Activated CD4-positive, alpha-beta memory T cell treated with anti-CD3 and anti-CD28 coated beads, Interleukin-2, amount 10 ng/mL, durations not matched to agents 7 days and 5 days (primary cell): ENCODE measurements at regions not wholly inside any gene's neighbourhood (a gene's known extent, or its start where the extent isn't known, plus 50 kb on each side); places are given as distances from the start of the nearest gene placed in this dataset.

Experiments used
- CTCF ChIA-PET: fragments of 350-600 bp; sonication (Branson Sonifier 250); formaldehyde crosslinking; loops from one replicate; lab custom pipeline; 2021; ENCODE audit warnings: antibody characterized with exemption, inconsistent platforms; lab: Charles Lee
- POLR2A ChIA-PET: fragments of 350-600 bp; sonication (Branson Sonifier 250); formaldehyde crosslinking; loops from one replicate; lab custom pipeline; 2021; ENCODE audit warnings: antibody characterized with exemption; lab: Charles Lee
- DNase-seq: peaks from one replicate; pipeline ENCODE4 v3.0.0-alpha.2; 2020
- H3K27ac Mint-ChIP-seq: one replicate; pipeline ENCODE4 v1.8.0; 2021; ENCODE audit warnings: mild to moderate bottlenecking, mixed read lengths
- H3K27me3 Mint-ChIP-seq: one replicate; pipeline ENCODE4 v1.8.0; 2021; ENCODE audit warnings: mixed read lengths
- H3K36me3 Mint-ChIP-seq: one replicate; pipeline ENCODE4 v1.8.0; 2021; ENCODE audit warnings: low read depth, mixed read lengths
- H3K4me1 Mint-ChIP-seq: one replicate; pipeline ENCODE4 v1.8.0; 2021; ENCODE audit warnings: mixed read lengths
- H3K4me3 Mint-ChIP-seq: one replicate; pipeline ENCODE4 v1.8.0; 2021; ENCODE audit warnings: mild to moderate bottlenecking, mixed read lengths
- H3K9me3 Mint-ChIP-seq: one replicate; pipeline ENCODE4 v1.8.0; 2021; ENCODE audit warnings: mixed read lengths

DNA sequence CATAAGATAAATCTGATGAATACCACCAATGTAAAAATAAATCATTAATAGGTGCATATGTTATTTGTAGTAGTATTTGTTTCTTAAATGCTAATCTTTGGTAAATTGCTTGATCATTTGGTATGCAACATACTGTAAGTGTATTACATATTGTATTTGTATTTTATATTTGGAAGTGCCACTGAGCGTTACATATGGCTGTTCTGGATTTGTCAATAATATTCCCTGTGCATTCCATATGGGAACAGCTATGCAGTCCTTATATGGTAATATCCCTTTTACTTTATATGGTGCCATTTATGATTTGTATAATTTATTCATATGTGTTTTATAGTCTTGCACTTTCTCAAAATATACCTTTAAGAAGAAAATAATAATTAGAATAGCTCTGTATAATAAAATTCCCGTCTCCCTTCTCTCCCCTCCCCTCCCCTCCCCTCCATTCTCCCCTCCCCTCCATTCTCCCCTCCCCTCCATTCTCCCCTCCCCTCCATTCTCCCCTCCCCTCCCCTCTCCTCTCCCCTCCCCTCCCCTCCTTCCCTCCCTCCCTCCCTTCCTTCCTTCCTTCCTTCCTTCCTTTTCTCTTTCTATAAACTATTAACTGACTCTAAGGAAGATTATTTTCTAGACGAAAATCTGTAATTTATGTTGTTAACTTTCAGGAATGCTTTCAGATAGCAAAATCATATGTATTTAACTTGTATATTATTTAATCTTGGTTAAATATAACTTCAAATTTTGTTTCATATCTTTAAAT, 241.4 kb downstream of the CSNK1G3 start:
- POLR2A ChIA-PET: no interaction called here
- CTCF ChIA-PET: no interaction called here
- H3K9me3 Mint-ChIP-seq: no peaks in the 10 kb centered on the region
- H3K36me3 Mint-ChIP-seq: no peaks in the 10 kb centered on the region
- no peaks in the 10 kb centered on the region for H3K27me3 Mint-ChIP-seq
- no peak for DNase-seq
- H3K27ac Mint-ChIP-seq: no peak overlapping the region
- H3K4me3 Mint-ChIP-seq: no peak overlapping the region
- H3K4me1 Mint-ChIP-seq: no peaks in the 10 kb centered on the region

DNA sequence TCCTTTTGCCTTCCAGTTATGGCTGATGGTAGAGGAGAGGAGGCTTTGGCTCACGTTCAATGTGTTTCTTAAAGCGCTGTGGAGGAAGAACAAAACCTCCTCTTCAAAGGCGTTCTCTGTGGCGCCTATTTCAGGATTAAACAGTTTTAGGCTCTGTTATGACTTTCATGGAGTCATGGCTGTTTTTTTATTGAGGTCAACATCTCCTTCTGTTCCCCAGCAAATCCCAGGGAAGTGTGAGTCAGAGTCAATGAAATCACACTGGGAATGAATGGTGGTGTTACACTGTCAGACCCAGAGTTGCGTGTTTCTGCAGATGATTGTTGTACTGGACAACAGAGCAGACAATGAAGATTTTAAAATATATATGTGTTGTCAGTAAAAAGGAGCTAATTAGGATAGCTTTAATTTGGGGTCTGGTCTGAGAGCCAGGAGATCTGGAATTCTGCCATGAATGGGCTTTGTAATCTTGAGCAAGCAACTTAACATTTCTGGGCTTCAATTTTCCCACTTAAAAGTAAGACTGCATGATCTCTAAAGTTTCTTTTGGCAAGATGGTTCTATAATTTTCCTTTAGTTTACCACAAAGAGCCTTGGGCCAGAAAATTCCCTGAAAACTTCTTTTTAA, 240.7 kb downstream of the CSNK1G3 start:
- H3K27ac Mint-ChIP-seq: no peak overlapping the region
- H3K36me3 Mint-ChIP-seq: no peaks in the 10 kb centered on the region
- no peaks in the 10 kb centered on the region for H3K9me3 Mint-ChIP-seq
- no peak for DNase-seq
- H3K4me1 Mint-ChIP-seq: no peaks in the 10 kb centered on the region
- H3K27me3 Mint-ChIP-seq: no peaks in the 10 kb centered on the region
- ChIA-PET CTCF (no interaction called here), POLR2A (no interaction called here)
- no peak overlapping the region for H3K4me3 Mint-ChIP-seq

DNA sequence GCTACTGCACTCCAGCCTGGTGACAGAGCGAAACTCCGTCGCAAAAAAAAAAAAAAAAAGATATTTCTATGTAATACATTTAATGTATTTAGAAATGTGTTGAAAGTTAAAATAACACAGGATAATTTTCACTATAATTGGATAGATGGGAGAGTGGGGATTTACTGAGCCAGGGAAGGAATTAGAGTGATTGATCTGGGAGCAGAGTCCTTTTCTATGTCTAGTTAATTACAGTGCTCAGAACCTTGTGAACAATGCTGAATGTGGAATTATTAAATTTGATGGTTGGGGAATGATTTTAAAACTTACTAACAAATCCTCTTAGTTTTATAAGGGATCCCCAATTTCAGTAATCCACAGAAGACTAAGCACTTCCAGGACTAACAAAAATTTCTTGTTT, 239.7 kb downstream of the CSNK1G3 start:
- ChIA-PET POLR2A (no interaction called here), CTCF (no interaction called here)
- no peaks in the 10 kb centered on the region for H3K36me3 Mint-ChIP-seq

DNA sequence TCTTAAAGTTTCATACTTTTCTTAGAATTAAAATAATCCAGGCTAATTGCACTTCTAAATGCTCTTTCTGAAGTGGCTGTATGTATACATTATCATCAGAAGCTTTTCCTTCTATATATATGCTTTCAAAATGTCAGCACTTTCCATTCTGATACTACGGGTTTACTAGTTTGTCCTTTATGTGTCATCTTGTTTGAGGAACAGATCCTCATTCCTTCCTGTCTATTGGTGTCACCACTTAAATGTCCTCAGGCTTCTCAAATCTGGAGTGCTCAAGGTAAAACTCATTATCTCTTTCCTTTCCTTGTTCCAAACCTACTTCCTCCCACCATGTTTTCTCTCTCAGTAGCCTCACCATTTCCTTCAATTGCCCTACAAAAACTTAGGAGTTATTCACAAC, 236.3 kb downstream of the CSNK1G3 start:
- POLR2A ChIA-PET: no interaction called here
- Mint-ChIP-seq H3K4me1 (no peaks in the 10 kb centered on the region), H3K27me3 (no peaks in the 10 kb centered on the region), H3K4me3 (no peak overlapping the region), H3K9me3 (no peaks in the 10 kb centered on the region), H3K27ac (no peak overlapping the region), H3K36me3 (no peaks in the 10 kb centered on the region)
- CTCF ChIA-PET: no interaction called here
- DNase-seq: no peak

More for the DNA sequence above, 239.7 kb downstream of the CSNK1G3 start:
- no peaks in the 10 kb centered on the region for H3K4me1 Mint-ChIP-seq
- H3K27ac Mint-ChIP-seq: no peak overlapping the region
- DNase-seq: no peak
- H3K4me3 Mint-ChIP-seq: no peak overlapping the region
- H3K27me3 Mint-ChIP-seq: no peaks in the 10 kb centered on the region
- H3K9me3 Mint-ChIP-seq: no peaks in the 10 kb centered on the region

GRCh38 chr5:123746683-123747360, 234.8 kb downstream of the CSNK1G3 start:
- Mint-ChIP-seq H3K9me3 (peaks cover 3% of the 10 kb centered on the region), H3K27me3 (no peaks in the 10 kb centered on the region), H3K4me1 (no peaks in the 10 kb centered on the region), H3K4me3 (no peak overlapping the region), H3K36me3 (no peaks in the 10 kb centered on the region), H3K27ac (no peak overlapping the region)
- CTCF ChIA-PET: no interaction called here
- POLR2A ChIA-PET: no interaction called here
- no peak for DNase-seq

- peaks cover 3% of the 10 kb centered on the region for H3K9me3 Mint-ChIP-seq
- CTCF ChIA-PET: no interaction called here
- POLR2A ChIA-PET: no interaction called here
- no peaks in the 10 kb centered on the region for H3K36me3 Mint-ChIP-seq
- H3K4me3 Mint-ChIP-seq: no peak overlapping the region
- H3K4me1 Mint-ChIP-seq: no peaks in the 10 kb centered on the region
- no peak for DNase-seq
- no peaks in the 10 kb centered on the region for H3K27me3 Mint-ChIP-seq
- no peak overlapping the region for H3K27ac Mint-ChIP-seq
Measured at GRCh38 chr5:123743990-123744583, 232.1 kb downstream of the CSNK1G3 start.

- H3K27ac Mint-ChIP-seq: no peak overlapping the region
- no peaks in the 10 kb centered on the region for H3K4me1 Mint-ChIP-seq
- DNase-seq: no peak
- no peaks in the 10 kb centered on the region for H3K36me3 Mint-ChIP-seq
- no peaks in the 10 kb centered on the region for H3K27me3 Mint-ChIP-seq
- ChIA-PET POLR2A (no interaction called here), CTCF (no interaction called here)
- H3K9me3 Mint-ChIP-seq: peaks cover 10% of the 10 kb centered on the region
- no peak overlapping the region for H3K4me3 Mint-ChIP-seq
Measured at GRCh38 chr5:123735384-123735783, 223.4 kb downstream of the CSNK1G3 start.

GRCh38 chr5:123732257-123732656, 220.3 kb downstream of the CSNK1G3 start:
- no peaks in the 10 kb centered on the region for H3K27me3 Mint-ChIP-seq
- H3K9me3 Mint-ChIP-seq: peaks cover 10% of the 10 kb centered on the region
- no peaks in the 10 kb centered on the region for H3K36me3 Mint-ChIP-seq
- CTCF ChIA-PET: no interaction called here
- H3K4me1 Mint-ChIP-seq: no peaks in the 10 kb centered on the region
- no peak overlapping the region for H3K27ac Mint-ChIP-seq
- H3K4me3 Mint-ChIP-seq: no peak overlapping the region
- no peak for DNase-seq
- POLR2A ChIA-PET: no interaction called here

DNA sequence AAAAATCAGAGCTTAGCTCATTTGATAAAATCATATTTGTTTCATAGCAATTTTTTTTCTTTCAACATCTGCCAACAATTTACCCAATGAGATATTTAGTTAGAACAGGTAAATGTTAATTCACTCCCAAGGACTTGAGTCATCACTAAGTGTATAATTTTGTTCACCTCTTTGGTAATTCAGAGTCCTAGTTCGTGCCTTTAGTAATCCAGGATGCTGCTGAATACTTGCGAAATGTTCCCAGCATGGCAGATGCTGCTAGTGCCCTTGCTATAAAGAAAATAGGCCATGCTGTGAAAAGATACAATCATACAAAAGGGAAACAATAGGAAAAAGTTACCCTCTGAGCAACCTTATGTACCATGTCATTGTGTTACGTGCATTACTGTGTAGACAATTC, 210.5 kb downstream of the CSNK1G3 start:
- Mint-ChIP-seq H3K27ac (no peak overlapping the region), H3K4me3 (no peak overlapping the region), H3K4me1 (no peaks in the 10 kb centered on the region), H3K36me3 (no peaks in the 10 kb centered on the region), H3K9me3 (no peaks in the 10 kb centered on the region), H3K27me3 (no peaks in the 10 kb centered on the region)
- POLR2A ChIA-PET: no interaction called here
- no peak for DNase-seq
- CTCF ChIA-PET: no interaction called here

GRCh38 chr5:123721675-123722276, 209.8 kb downstream of the CSNK1G3 start:
- H3K4me3 Mint-ChIP-seq: no peak overlapping the region
- no peaks in the 10 kb centered on the region for H3K4me1 Mint-ChIP-seq
- no peak overlapping the region for H3K27ac Mint-ChIP-seq
- no peaks in the 10 kb centered on the region for H3K27me3 Mint-ChIP-seq
- ChIA-PET POLR2A (no interaction called here), CTCF (no interaction called here)
- DNase-seq: no peak
- H3K36me3 Mint-ChIP-seq: no peaks in the 10 kb centered on the region
- no peaks in the 10 kb centered on the region for H3K9me3 Mint-ChIP-seq

DNA sequence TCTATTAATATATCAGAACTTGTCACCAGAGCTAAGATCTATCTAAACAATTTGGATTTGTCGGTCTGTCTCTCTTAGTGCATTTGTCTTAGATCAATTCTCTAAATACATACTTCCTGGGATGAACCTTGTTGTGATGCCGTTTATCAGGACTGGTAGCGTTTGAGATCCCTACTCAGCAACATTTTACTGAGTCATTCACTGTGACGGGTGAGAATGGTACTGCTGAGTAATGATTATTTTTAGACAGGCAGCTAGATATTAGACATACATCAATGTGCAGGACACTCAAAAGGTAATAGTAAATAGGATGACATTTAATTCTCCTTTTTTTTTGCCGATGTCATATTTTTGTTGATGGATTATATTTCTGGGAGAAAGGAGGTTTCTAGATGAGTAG, 209.0 kb downstream of the CSNK1G3 start:
- Mint-ChIP-seq H3K4me3 (no peak overlapping the region), H3K27me3 (no peaks in the 10 kb centered on the region), H3K9me3 (no peaks in the 10 kb centered on the region), H3K4me1 (no peaks in the 10 kb centered on the region), H3K27ac (no peak overlapping the region), H3K36me3 (no peaks in the 10 kb centered on the region)
- ChIA-PET POLR2A (no interaction called here), CTCF (no interaction called here)
- DNase-seq: no peak

- Mint-ChIP-seq H3K4me3 (no peak overlapping the region), H3K36me3 (no peaks in the 10 kb centered on the region), H3K9me3 (no peaks in the 10 kb centered on the region), H3K27ac (no peak overlapping the region), H3K27me3 (no peaks in the 10 kb centered on the region), H3K4me1 (no peaks in the 10 kb centered on the region)
- DNase-seq: no peak
- CTCF ChIA-PET: no interaction called here
- POLR2A ChIA-PET: no interaction called here
Measured at GRCh38 chr5:123720339-123720738, 208.4 kb downstream of the CSNK1G3 start.

DNA sequence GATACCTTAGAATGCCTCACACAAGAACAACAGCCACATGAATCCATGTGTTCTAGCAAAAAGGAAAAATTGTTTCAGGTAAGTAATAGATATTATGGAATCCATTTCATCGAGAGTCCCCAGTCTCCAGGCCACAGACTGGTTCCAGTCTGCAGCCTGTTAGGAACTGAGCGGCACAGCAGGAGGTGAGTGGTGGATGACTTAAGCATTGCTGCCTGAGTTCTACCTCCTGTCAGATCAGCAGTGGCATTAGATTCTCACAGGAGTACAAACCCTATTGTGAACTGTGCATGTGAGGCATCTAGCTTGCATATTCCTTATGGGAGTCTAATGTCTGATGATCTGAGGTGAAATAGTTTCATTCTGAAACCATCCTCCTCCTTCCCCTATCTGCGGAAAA, 207.0 kb downstream of the CSNK1G3 start:
- CTCF ChIA-PET: no interaction called here
- Mint-ChIP-seq H3K4me1 (no peaks in the 10 kb centered on the region), H3K9me3 (no peaks in the 10 kb centered on the region), H3K27me3 (no peaks in the 10 kb centered on the region), H3K4me3 (no peak overlapping the region), H3K27ac (no peak overlapping the region), H3K36me3 (no peaks in the 10 kb centered on the region)
- DNase-seq: no peak
- POLR2A ChIA-PET: no interaction called here
